MM.1S (cell line): ENCODE measurements at regions not wholly inside any gene's neighbourhood (a gene's known extent, or its start where the extent isn't known, plus 50 kb on each side); places are given as distances from the start of the nearest gene placed in this dataset.

Source experiments
- DNase-seq: peaks from one replicate; pipeline ENCODE4 v3.0.0-alpha.2; 2015
- H2AFZ ChIP-seq: fragments of 300-600 bp; sonication (generic); 2 replicates; pipeline ENCODE4 v1.6.0; 2016; ENCODE audit warnings: antibody characterized with exemption, low read length
- H3F3A ChIP-seq: fragments of 300-600 bp; sonication (generic); 2 replicates; pipeline ENCODE4 v1.6.1; 2016; ENCODE audit warnings: mild to moderate bottlenecking, antibody characterized with exemption, low read length, moderate library complexity, mixed read lengths; ENCODE audit not compliant: insufficient read depth
- H3K27ac ChIP-seq: fragments of 300-600 bp; sonication (generic); 2 replicates; pipeline ENCODE4 v1.5.1; 2016; ENCODE audit warnings: mild to moderate bottlenecking, low read length
- H3K27me3 ChIP-seq: fragments of 300-600 bp; sonication (generic); replicated peaks from 2 replicates; pipeline ENCODE4 v1.6.0; 2016; ENCODE audit warnings: low read length; ENCODE audit not compliant: insufficient read depth
- H3K36me3 ChIP-seq: fragments of 300-600 bp; sonication (generic); replicated peaks from 2 replicates; pipeline ENCODE4 v1.6.1; 2016; ENCODE audit warnings: mild to moderate bottlenecking, low read length, mixed read lengths; ENCODE audit not compliant: insufficient read depth
- H3K4me1 ChIP-seq: fragments of 300-600 bp; sonication (generic); 2 replicates; pipeline ENCODE4 v1.6.1; 2016; ENCODE audit warnings: low read length, mixed read lengths
- H3K4me2 ChIP-seq: fragments of 300-600 bp; sonication (generic); 2 replicates; pipeline ENCODE4 v1.6.0; 2016; ENCODE audit warnings: low read depth, low read length
- H3K4me3 ChIP-seq: fragments of 300-600 bp; sonication (generic); 2 replicates; pipeline ENCODE4 v1.5.1; 2016; ENCODE audit warnings: low read length, mixed read lengths
- H3K79me2 ChIP-seq: fragments of 300-600 bp; sonication (generic); 2 replicates; pipeline ENCODE4 v1.6.1; 2016; ENCODE audit warnings: mixed run types, low read length, mixed read lengths
- H3K9ac ChIP-seq: fragments of 300-600 bp; sonication (generic); 2 replicates; pipeline ENCODE4 v1.6.1; 2016; ENCODE audit warnings: low read length, mixed read lengths
- H3K9me2 ChIP-seq: fragments of 300-600 bp; sonication (generic); replicated peaks from 2 replicates; pipeline ENCODE4 v1.6.1; 2016; ENCODE audit warnings: mild to moderate bottlenecking, low read length, mixed read lengths; ENCODE audit not compliant: insufficient read depth
- H3K9me3 ChIP-seq: fragments of 300-600 bp; sonication (generic); replicated peaks from 2 replicates; pipeline ENCODE4 v1.6.1; 2016; ENCODE audit warnings: mild to moderate bottlenecking, low read length, mixed read lengths; ENCODE audit not compliant: insufficient read depth
- H4K20me1 ChIP-seq: fragments of 300-600 bp; sonication (generic); 2 replicates; pipeline ENCODE4 v1.6.1; 2016; ENCODE audit warnings: mild to moderate bottlenecking, low read length, moderate library complexity, mixed read lengths; ENCODE audit not compliant: insufficient read depth
- EZH2 ChIP-seq: fragments of 300-600 bp; sonication (generic); optimal IDR thresholded peaks from 2 replicates; pipeline ENCODE3; 2017; ENCODE audit warnings: low read depth, mild to moderate bottlenecking, antibody characterized with exemption, low read length, mixed read lengths
- EZH2phosphoT487 ChIP-seq: fragments of 300-600 bp; sonication (generic); IDR thresholded peaks from 2 replicates; pipeline ENCODE4 v1.6.1; 2018; ENCODE audit warnings: antibody characterized with exemption, low read length
- TF ChIP-seq, protein P1 (sequence below): fragments of 300-600 bp; sonication (generic); IDR thresholded peaks from 2 replicates; pipeline ENCODE4 v1.5.1; 2016; ENCODE audit warnings: antibody characterized with exemption, low read length, mixed read lengths

DNA sequence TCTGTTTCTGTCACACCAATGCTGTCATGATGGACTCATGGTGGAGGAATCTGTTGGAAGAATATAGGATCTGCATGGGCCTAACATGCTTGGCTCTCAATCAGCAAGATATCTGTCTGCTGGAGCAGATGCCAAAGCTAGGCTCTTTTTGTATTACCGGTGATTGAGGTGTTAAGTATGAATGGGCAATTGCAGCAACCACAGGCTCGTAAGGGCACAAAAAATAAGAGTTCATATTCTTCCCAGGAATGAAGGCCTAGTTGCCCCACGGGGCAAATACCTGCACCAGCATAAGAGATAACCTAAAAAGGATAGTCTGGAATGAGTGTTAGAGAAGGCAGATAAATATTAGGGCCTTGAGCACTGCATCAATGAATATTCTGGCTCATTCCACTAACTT, 679.5 kb upstream of the COX7C start:
- Histone ChIP-seq H3K9ac (no peak overlapping the region), H3K4me1 (no peaks in the 10 kb centered on the region), H3K27me3 (no peaks in the 10 kb centered on the region), H3K9me2 (no peaks in the 10 kb centered on the region), H2AFZ (no peak overlapping the region), H3K9me3 (no peaks in the 10 kb centered on the region), H3K36me3 (no peaks in the 10 kb centered on the region), H3K4me3 (no peak overlapping the region), H3K27ac (no peak overlapping the region), H3K4me2 (no peak overlapping the region), H3K79me2 (no peaks in the 10 kb centered on the region), H4K20me1 (no peaks in the 10 kb centered on the region), H3F3A (no peaks in the 10 kb centered on the region)
- no peak for DNase-seq
- TF ChIP-seq EZH2phosphoT487 (no peak), EZH2 (no peak)
- TF ChIP-seq, protein P1, sequence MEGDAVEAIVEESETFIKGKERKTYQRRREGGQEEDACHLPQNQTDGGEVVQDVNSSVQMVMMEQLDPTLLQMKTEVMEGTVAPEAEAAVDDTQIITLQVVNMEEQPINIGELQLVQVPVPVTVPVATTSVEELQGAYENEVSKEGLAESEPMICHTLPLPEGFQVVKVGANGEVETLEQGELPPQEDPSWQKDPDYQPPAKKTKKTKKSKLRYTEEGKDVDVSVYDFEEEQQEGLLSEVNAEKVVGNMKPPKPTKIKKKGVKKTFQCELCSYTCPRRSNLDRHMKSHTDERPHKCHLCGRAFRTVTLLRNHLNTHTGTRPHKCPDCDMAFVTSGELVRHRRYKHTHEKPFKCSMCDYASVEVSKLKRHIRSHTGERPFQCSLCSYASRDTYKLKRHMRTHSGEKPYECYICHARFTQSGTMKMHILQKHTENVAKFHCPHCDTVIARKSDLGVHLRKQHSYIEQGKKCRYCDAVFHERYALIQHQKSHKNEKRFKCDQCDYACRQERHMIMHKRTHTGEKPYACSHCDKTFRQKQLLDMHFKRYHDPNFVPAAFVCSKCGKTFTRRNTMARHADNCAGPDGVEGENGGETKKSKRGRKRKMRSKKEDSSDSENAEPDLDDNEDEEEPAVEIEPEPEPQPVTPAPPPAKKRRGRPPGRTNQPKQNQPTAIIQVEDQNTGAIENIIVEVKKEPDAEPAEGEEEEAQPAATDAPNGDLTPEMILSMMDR: no peak

DNA sequence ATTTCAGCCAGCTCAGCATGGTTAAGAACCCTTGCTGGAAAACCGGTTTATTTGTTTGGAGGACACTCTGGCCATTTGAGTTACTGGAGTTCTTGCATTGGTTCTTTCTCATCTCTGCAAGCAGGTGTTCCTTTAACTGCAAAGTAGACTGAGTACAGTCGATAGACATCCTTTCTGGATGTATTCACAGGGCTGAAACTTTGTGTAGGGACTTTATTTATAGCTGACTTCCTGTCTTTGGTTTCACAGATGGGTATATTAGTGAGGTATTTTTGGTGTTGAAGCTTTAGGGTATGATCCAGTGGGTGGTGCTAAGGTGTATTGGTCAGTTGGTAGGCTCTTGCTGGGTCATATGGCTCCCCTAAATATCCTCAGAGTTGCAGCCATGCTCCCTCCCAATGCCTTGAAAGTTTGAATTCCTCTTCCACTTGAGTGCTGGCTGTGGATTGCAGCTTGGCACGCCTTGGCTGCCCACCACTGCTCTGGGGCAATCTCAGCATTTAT, 666.0 kb upstream of the COX7C start:
- no peak overlapping the region for H3K4me3 ChIP-seq
- H3K4me1 ChIP-seq: peaks cover 15% of the 10 kb centered on the region
- TF ChIP-seq EZH2phosphoT487 (no peak), EZH2 (no peak)
- TF ChIP-seq, protein P1: no peak
- no peaks in the 10 kb centered on the region for H3K9me3 ChIP-seq
- peak; percentile 89 for DNase-seq
- no peaks in the 10 kb centered on the region for H3K9me2 ChIP-seq
- H4K20me1 ChIP-seq: no peaks in the 10 kb centered on the region
- no peaks in the 10 kb centered on the region for H3K36me3 ChIP-seq
- no peak overlapping the region for H3K9ac ChIP-seq
- H3K4me2 ChIP-seq: peak overlapping the region; percentile 54; the same call in 1 of the 2 replicates
- H3F3A ChIP-seq: peaks cover 8% of the 10 kb centered on the region
- no peaks in the 10 kb centered on the region for H3K27me3 ChIP-seq
- peak overlapping the region; percentile 86 for H2AFZ ChIP-seq
- peak overlapping the region; percentile 56; the same call in 1 of the 2 replicates for H3K27ac ChIP-seq
- H3K79me2 ChIP-seq: no peaks in the 10 kb centered on the region

DNA sequence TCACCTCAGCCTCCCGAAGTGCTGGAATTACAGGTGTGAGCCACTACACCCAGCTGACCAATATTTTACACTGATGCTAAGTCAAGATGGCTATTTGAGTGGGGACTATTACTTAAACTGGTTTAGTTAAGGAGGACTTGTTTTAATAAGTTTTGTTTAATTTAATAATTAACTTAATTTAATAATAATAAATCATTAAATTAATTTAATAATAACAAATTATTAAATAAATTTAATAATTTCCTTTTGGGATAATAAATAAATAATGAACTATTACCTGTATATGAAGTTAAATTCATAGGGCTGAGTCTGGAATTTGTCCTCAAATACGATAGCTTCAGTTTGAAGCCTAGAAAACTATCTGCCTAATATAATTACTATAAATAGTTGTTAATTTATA, 665.1 kb upstream of the COX7C start:
- Histone ChIP-seq H4K20me1 (no peaks in the 10 kb centered on the region), H2AFZ (no peak overlapping the region), H3K9me2 (no peaks in the 10 kb centered on the region), H3K27ac (no peak overlapping the region), H3K4me2 (no peak overlapping the region), H3K27me3 (no peaks in the 10 kb centered on the region), H3K9me3 (no peaks in the 10 kb centered on the region), H3K9ac (no peak overlapping the region), H3K4me1 (peaks cover 15% of the 10 kb centered on the region), H3K36me3 (no peaks in the 10 kb centered on the region), H3K79me2 (no peaks in the 10 kb centered on the region), H3K4me3 (no peak overlapping the region), H3F3A (peaks cover 8% of the 10 kb centered on the region)
- TF ChIP-seq, protein P1: no peak
- TF ChIP-seq EZH2phosphoT487: no peak
- TF ChIP-seq EZH2: no peak
- no peak for DNase-seq
